Natural killer cell treated with Interleukin-12 subunit alpha and Interleukin-12 subunit beta and Interleukin-15 and Interleukin-18, amount 100 ng/mL, for 72 hours (primary cell): ENCODE measurements at regions not wholly inside any gene's neighbourhood (a gene's known extent, or its start where the extent isn't known, plus 50 kb on each side); places are given as distances from the start of the nearest gene placed in this dataset.
A peak's percentile ranks its signal among the peaks of the same experiment; 100 is the strongest.

Source experiments
- ATAC-seq, 2 donors: fragments of 150-1000 bp; cut with Tn5 transposase in 1 of 2; sonication (Bioruptor Pico), chemical (Tn5 transposase) in 1 of 2; 2 replicates each; pipeline ENCODE4 v1.10.0; 2021
- DNase-seq: peaks from one replicate; pipeline ENCODE4 v3.0.0; 2022; ENCODE audit warnings: low spot score
- H3K27ac Mint-ChIP-seq, 2 donors: 1 replicate in 1 of 2; 2 replicates in 1 of 2; pipeline ENCODE4 v1.8.0; 2022; ENCODE audit warnings: mixed read lengths in 2 of 2, mild to moderate bottlenecking in 1 of 2, moderate library complexity in 1 of 2
- H3K27me3 Mint-ChIP-seq, 2 donors: 1 replicate in 1 of 2; 2 replicates in 1 of 2; pipeline ENCODE4 v1.8.0; 2022; ENCODE audit warnings: mixed read lengths in 2 of 2
- H3K36me3 Mint-ChIP-seq: one replicate; pipeline ENCODE4 v1.8.0; 2022; ENCODE audit warnings: mixed read lengths
- H3K4me1 Mint-ChIP-seq, 2 donors: 1 replicate in 1 of 2; 2 replicates in 1 of 2; pipeline ENCODE4 v1.8.0; 2022; ENCODE audit warnings: low read depth in 2 of 2, mixed read lengths in 2 of 2, mild to moderate bottlenecking in 1 of 2
- H3K4me3 Mint-ChIP-seq: one replicate; pipeline ENCODE4 v1.8.0; 2022; ENCODE audit warnings: mixed read lengths
- H3K9me3 Mint-ChIP-seq: 2 replicates; pipeline ENCODE4 v1.8.0; 2022; ENCODE audit warnings: mixed read lengths

GRCh38 chr1:43059640-43060574 lies 101.2 kb upstream of the SLC2A1 start:
- ATAC-seq = no peak
- H3K9me3 Mint-ChIP-seq = peaks cover 6% of the 10 kb centered on the region

GRCh38 chr1:43058545-43059360 lies 100.1 kb upstream of the SLC2A1 start:
- peak overlapping the region; percentile 23 for H3K4me3 Mint-ChIP-seq
- H3K4me1 Mint-ChIP-seq = peaks cover 33 to 38% of the 10 kb centered on the region in 2 donors
- peaks cover 17 to 18% of the 10 kb centered on the region in 2 donors for H3K27me3 Mint-ChIP-seq
- peak; percentile 54 to 69 for ATAC-seq
- peak overlapping the region; percentile 32 to 60 for H3K27ac Mint-ChIP-seq
- peaks cover 6% of the 10 kb centered on the region for H3K9me3 Mint-ChIP-seq
- peaks cover 6% of the 10 kb centered on the region for H3K36me3 Mint-ChIP-seq
- DNase-seq = peak; percentile 71

More at GRCh38 chr1:43059640-43060574, 101.2 kb upstream of the SLC2A1 start:
- Mint-ChIP-seq H3K4me1 (peaks cover 33 to 38% of the 10 kb centered on the region in 2 donors), H3K4me3 (peak overlapping the region; percentile 11), H3K27ac (peak overlapping the region in 1 of 2 donors; percentile 46), H3K36me3 (peaks cover 6% of the 10 kb centered on the region), H3K27me3 (peaks cover 15 to 18% of the 10 kb centered on the region in 2 donors)
- DNase-seq = no peak

- Mint-ChIP-seq H3K27me3 (peaks cover 17 to 18% of the 10 kb centered on the region in 2 donors), H3K4me1 (peaks cover 32 to 36% of the 10 kb centered on the region in 2 donors), H3K9me3 (peaks cover 6% of the 10 kb centered on the region), H3K27ac (peak overlapping the region; percentile 32 to 60), H3K36me3 (peaks cover 6% of the 10 kb centered on the region), H3K4me3 (peak overlapping the region; percentile 66)
- no peak for ATAC-seq
- DNase-seq = no peak
Measured at GRCh38 chr1:43058056-43058455, 99.4 kb upstream of the SLC2A1 start.

GRCh38 chr1:43057567-43057966 lies 98.9 kb upstream of the SLC2A1 start:
- Mint-ChIP-seq H3K27me3 (peaks cover 17 to 18% of the 10 kb centered on the region in 2 donors), H3K4me1 (peaks cover 27 to 31% of the 10 kb centered on the region in 2 donors), H3K9me3 (peaks cover 6% of the 10 kb centered on the region), H3K36me3 (peaks cover 6% of the 10 kb centered on the region), H3K27ac (peak overlapping the region; percentile 32 to 60), H3K4me3 (peak overlapping the region; percentile 66)
- DNase-seq (no peak), ATAC-seq (peak; percentile 15 to 53)

GRCh38 chr1:43056981-43057391 lies 98.3 kb upstream of the SLC2A1 start:
- Mint-ChIP-seq H3K9me3 (peaks cover 6% of the 10 kb centered on the region), H3K4me1 (peaks cover 21 to 25% of the 10 kb centered on the region in 2 donors), H3K27me3 (peaks cover 17 to 18% of the 10 kb centered on the region in 2 donors), H3K27ac (peak overlapping the region; percentile 32 to 60), H3K4me3 (peak overlapping the region; percentile 66), H3K36me3 (peaks cover 6% of the 10 kb centered on the region)
- DNase-seq (no peak), ATAC-seq (no peak)

- no peak for ATAC-seq
- Mint-ChIP-seq H3K4me3 (no peak overlapping the region), H3K27me3 (peaks cover 18 to 20% of the 10 kb centered on the region in 2 donors), H3K36me3 (peaks cover 6% of the 10 kb centered on the region), H3K9me3 (peaks cover 6% of the 10 kb centered on the region), H3K4me1 (peaks cover 21 to 24% of the 10 kb centered on the region in 2 donors), H3K27ac (no peak overlapping the region)
- no peak for DNase-seq
Measured at GRCh38 chr1:43056460-43056859, 97.8 kb upstream of the SLC2A1 start.

GRCh38 chr1:43054961-43055360 lies 96.3 kb upstream of the SLC2A1 start:
- Mint-ChIP-seq H3K36me3 (peaks cover 6% of the 10 kb centered on the region), H3K27me3 (peaks cover 12 to 14% of the 10 kb centered on the region in 2 donors), H3K27ac (no peak overlapping the region), H3K4me3 (no peak overlapping the region), H3K4me1 (peaks cover 20 to 21% of the 10 kb centered on the region in 2 donors), H3K9me3 (peaks cover 6% of the 10 kb centered on the region)
- DNase-seq (no peak), ATAC-seq (no peak)

- Mint-ChIP-seq H3K36me3 (peaks cover 5% of the 10 kb centered on the region), H3K27me3 (peaks cover 6 to 11% of the 10 kb centered on the region in 2 donors), H3K4me3 (no peak overlapping the region), H3K4me1 (peaks cover 7 to 8% of the 10 kb centered on the region in 2 donors), H3K9me3 (peaks cover 6% of the 10 kb centered on the region), H3K27ac (no peak overlapping the region)
- DNase-seq = no peak
- no peak for ATAC-seq
Measured at GRCh38 chr1:43052786-43053439, 94.2 kb upstream of the SLC2A1 start.

GRCh38 chr1:43052322-43052721 lies 93.7 kb upstream of the SLC2A1 start:
- Mint-ChIP-seq H3K27me3 (peaks cover under 1 to 7% of the 10 kb centered on the region in 2 donors), H3K9me3 (no peaks in the 10 kb centered on the region)

GRCh38 chr1:43049481-43049880 lies 90.8 kb upstream of the SLC2A1 start:
- no peaks in the 10 kb centered on the region for H3K36me3 Mint-ChIP-seq
- ATAC-seq = no peak
- H3K4me3 Mint-ChIP-seq = no peak overlapping the region
- no peaks in the 10 kb centered on the region for H3K9me3 Mint-ChIP-seq
- DNase-seq = no peak
- no peaks in the 10 kb centered on the region for H3K4me1 Mint-ChIP-seq
- peaks cover 6% of the 10 kb centered on the region in 2 donors for H3K27me3 Mint-ChIP-seq
- no peak overlapping the region for H3K27ac Mint-ChIP-seq

More at GRCh38 chr1:43052322-43052721, 93.7 kb upstream of the SLC2A1 start:
- Mint-ChIP-seq H3K27ac (peak overlapping the region in 1 of 2 donors; percentile 30), H3K4me1 (peaks cover 1 to 2% of the 10 kb centered on the region in 2 donors), H3K36me3 (no peaks in the 10 kb centered on the region), H3K4me3 (no peak overlapping the region)
- no peak for DNase-seq
- ATAC-seq = no peak

- Mint-ChIP-seq H3K4me1 (no peaks in the 10 kb centered on the region), H3K27me3 (peaks cover 6% of the 10 kb centered on the region in 2 donors), H3K9me3 (no peaks in the 10 kb centered on the region), H3K27ac (no peak overlapping the region), H3K4me3 (no peak overlapping the region), H3K36me3 (no peaks in the 10 kb centered on the region)
- DNase-seq (no peak), ATAC-seq (no peak)
Measured at GRCh38 chr1:43048601-43049011, 89.9 kb upstream of the SLC2A1 start.

GRCh38 chr1:43047135-43047534 lies 88.5 kb upstream of the SLC2A1 start:
- no peaks in the 10 kb centered on the region for H3K9me3 Mint-ChIP-seq
- DNase-seq (no peak), ATAC-seq (no peak)
- no peaks in the 10 kb centered on the region for H3K36me3 Mint-ChIP-seq
- no peak overlapping the region for H3K27ac Mint-ChIP-seq
- H3K27me3 Mint-ChIP-seq = peaks cover 6% of the 10 kb centered on the region in 2 donors
- no peak overlapping the region for H3K4me3 Mint-ChIP-seq
- peaks cover 0 to 3% of the 10 kb centered on the region in 2 donors for H3K4me1 Mint-ChIP-seq
